ENCODE measurements at regions not wholly inside any gene's neighbourhood (a gene's known extent, or its start where the extent isn't known, plus 50 kb on each side); places are given as distances from the start of the nearest gene placed in this dataset.

GRCh38 chr22:42198226-42198625 is 67.6 kb upstream of the CYP2D6 start:
- TF ChIP-seq POLR2A (IDR thresholded peaks at IDR 0.05), result no peak
- TF ChIP-seq CTCF (IDR thresholded peaks at IDR 0.05), result no peak
- no peak for TF ChIP-seq POLR2AphosphoS5 (IDR thresholded peaks at IDR 0.05)
- TF ChIP-seq EP300 (IDR thresholded peaks at IDR 0.05; ENCODE audit: low read depth), result no peak

Measured in transverse colon (tissue), 4 donors.